Right lobe of liver (tissue), 4 donors: ENCODE measurements at regions not wholly inside any gene's neighbourhood (a gene's known extent, or its start where the extent isn't known, plus 50 kb on each side); places are given as distances from the start of the nearest gene placed in this dataset.

Source experiments
- POLR2A ChIP-seq: fragments of 450-650 bp; IDR thresholded peaks from one replicate; pipeline ENCODE4 v1.6.1; 2017; ENCODE audit warnings: antibody characterized with exemption, mild to moderate bottlenecking
- TF ChIP-seq, protein P1 (sequence below), 4 donors: fragments of 200-600 bp in 3 of 4; fragments of 450-650 bp in 1 of 4; IDR thresholded peaks; one replicate each; pipeline versions ENCODE4 v1.5.1 to v1.8.0; 2016 to 2022; ENCODE audit warnings: antibody characterized with exemption in 4 of 4, mild to moderate bottlenecking in 2 of 4
- donor health status: DM: no; HTN: no; CAD: no.
- donor health status: DM: no; HTN: no; CAD: no.
- donor health status: DM: no; HTN: yes; CAD: no.

DNA sequence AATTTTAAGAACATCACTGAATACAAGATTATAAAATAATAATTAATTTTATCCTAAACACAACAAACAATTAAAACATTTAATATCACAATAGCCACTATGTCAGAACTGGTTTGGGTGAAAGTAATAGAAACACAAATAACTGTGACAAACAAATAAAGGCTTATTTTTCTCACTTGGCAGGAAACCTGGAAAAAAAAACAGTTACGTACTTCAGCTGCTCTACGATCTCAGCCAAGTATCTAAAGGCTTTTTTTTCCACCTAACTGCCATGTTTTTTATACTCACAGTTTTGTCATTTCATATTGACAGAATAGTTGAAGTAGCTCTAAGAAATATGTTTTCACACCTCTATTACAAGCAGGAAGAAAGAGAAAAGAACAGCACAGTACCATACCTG, 284.8 kb upstream of the INTU start:
- TF ChIP-seq POLR2A: no peak
- TF ChIP-seq, protein P1, sequence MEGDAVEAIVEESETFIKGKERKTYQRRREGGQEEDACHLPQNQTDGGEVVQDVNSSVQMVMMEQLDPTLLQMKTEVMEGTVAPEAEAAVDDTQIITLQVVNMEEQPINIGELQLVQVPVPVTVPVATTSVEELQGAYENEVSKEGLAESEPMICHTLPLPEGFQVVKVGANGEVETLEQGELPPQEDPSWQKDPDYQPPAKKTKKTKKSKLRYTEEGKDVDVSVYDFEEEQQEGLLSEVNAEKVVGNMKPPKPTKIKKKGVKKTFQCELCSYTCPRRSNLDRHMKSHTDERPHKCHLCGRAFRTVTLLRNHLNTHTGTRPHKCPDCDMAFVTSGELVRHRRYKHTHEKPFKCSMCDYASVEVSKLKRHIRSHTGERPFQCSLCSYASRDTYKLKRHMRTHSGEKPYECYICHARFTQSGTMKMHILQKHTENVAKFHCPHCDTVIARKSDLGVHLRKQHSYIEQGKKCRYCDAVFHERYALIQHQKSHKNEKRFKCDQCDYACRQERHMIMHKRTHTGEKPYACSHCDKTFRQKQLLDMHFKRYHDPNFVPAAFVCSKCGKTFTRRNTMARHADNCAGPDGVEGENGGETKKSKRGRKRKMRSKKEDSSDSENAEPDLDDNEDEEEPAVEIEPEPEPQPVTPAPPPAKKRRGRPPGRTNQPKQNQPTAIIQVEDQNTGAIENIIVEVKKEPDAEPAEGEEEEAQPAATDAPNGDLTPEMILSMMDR (IDR thresholded peaks at IDR 0.05): no peak
